DOHH2 (cell line): ENCODE measurements at regions not wholly inside any gene's neighbourhood (a gene's known extent, or its start where the extent isn't known, plus 50 kb on each side); places are given as distances from the start of the nearest gene placed in this dataset.

ENCODE experiments used
- H3F3A ChIP-seq: fragments of 200-600 bp; sonication (generic), shearing (Covaris generic); 2 replicates; pipeline ENCODE4 v1.6.0; 2016; ENCODE audit warnings: antibody characterized with exemption, mild to moderate bottlenecking; ENCODE audit not compliant: control insufficient read depth, insufficient read depth
- H3K27ac ChIP-seq: fragments of 200-600 bp; sonication (generic); 2 replicates; pipeline ENCODE4 v1.5.1; 2014; ENCODE audit warnings: low read depth, mild to moderate bottlenecking, low read length, moderate library complexity
- H3K27me3 ChIP-seq: fragments of 200-600 bp; sonication (generic); 2 replicates; pipeline ENCODE4 v1.6.1; 2014; ENCODE audit warnings: mild to moderate bottlenecking, low read length, mixed read lengths; ENCODE audit not compliant: control insufficient read depth
- H3K36me3 ChIP-seq: fragments of 200-600 bp; sonication (generic); 2 replicates; pipeline ENCODE4 v1.6.1; 2014; ENCODE audit warnings: mild to moderate bottlenecking, low read length, moderate library complexity, mixed read lengths; ENCODE audit not compliant: control insufficient read depth
- H3K4me1 ChIP-seq: fragments of 200-600 bp; sonication (generic); 2 replicates; pipeline ENCODE4 v1.6.1; 2014; ENCODE audit warnings: mild to moderate bottlenecking, low read length, mixed read lengths; ENCODE audit not compliant: control insufficient read depth
- H3K4me2 ChIP-seq: fragments of 200-600 bp; sonication (generic); 2 replicates; pipeline ENCODE4 v1.6.0; 2014; ENCODE audit warnings: mild to moderate bottlenecking, low read length, moderate library complexity
- H3K4me3 ChIP-seq: fragments of 200-600 bp; sonication (generic); 2 replicates; pipeline ENCODE4 v1.5.1; 2014; ENCODE audit warnings: mild to moderate bottlenecking, low read length, mixed read lengths
- H3K79me2 ChIP-seq: fragments of 200-600 bp; sonication (generic); 2 replicates; pipeline ENCODE4 v1.6.1; 2014; ENCODE audit warnings: mild to moderate bottlenecking, low read length, mixed read lengths; ENCODE audit not compliant: control insufficient read depth
- H3K9me2 ChIP-seq: fragments of 200-600 bp; sonication (generic); replicated peaks from 2 replicates; pipeline ENCODE4 v1.6.1; 2014; ENCODE audit warnings: mild to moderate bottlenecking, low read length, mixed read lengths; ENCODE audit not compliant: control insufficient read depth
- H3K9me3 ChIP-seq: fragments of 200-600 bp; sonication (generic); 2 replicates; pipeline ENCODE4 v1.6.1; 2014; ENCODE audit warnings: antibody characterized with exemption, low read length, mixed read lengths; ENCODE audit not compliant: control insufficient read depth, insufficient read depth
- H4K20me1 ChIP-seq: fragments of 200-600 bp; sonication (generic); 2 replicates; pipeline ENCODE4 v1.6.0; 2014; ENCODE audit warnings: low read depth, mild to moderate bottlenecking, antibody characterized with exemption, low read length, moderate library complexity; ENCODE audit not compliant: control insufficient read depth, insufficient read depth
- EZH2phosphoT487 ChIP-seq: fragments of 200-600 bp; sonication (generic); IDR thresholded peaks from 2 replicates; pipeline ENCODE4 v1.6.1; 2017; ENCODE audit warnings: borderline replicate concordance, mild to moderate bottlenecking, antibody characterized with exemption, low read length, moderate library complexity, mixed read lengths
- TF ChIP-seq, protein P1 (sequence below): fragments of 200-600 bp; sonication (generic); IDR thresholded peaks from one replicate; pipeline ENCODE4 v1.5.1; 2014; ENCODE audit warnings: antibody characterized with exemption, mild to moderate bottlenecking, low read depth, low read length; ENCODE audit not compliant: poor library complexity, severe bottlenecking

- Histone ChIP-seq H3K27ac (peak overlapping the region; percentile 99), H3K27me3 (no peaks in the 10 kb centered on the region), H3K4me1 (peaks cover 34% of the 10 kb centered on the region), H3K79me2 (peaks cover 5% of the 10 kb centered on the region; the same call in 1 of the 2 replicates), H4K20me1 (no peaks in the 10 kb centered on the region), H3F3A (peaks cover 24% of the 10 kb centered on the region), H3K36me3 (peaks cover 15% of the 10 kb centered on the region), H3K9me2 (no peaks in the 10 kb centered on the region), H3K9me3 (peaks cover 8% of the 10 kb centered on the region; the same call in 1 of the 2 replicates), H3K4me2 (peak overlapping the region; percentile 94), H3K4me3 (peak overlapping the region; percentile 86)
- TF ChIP-seq, protein P1, sequence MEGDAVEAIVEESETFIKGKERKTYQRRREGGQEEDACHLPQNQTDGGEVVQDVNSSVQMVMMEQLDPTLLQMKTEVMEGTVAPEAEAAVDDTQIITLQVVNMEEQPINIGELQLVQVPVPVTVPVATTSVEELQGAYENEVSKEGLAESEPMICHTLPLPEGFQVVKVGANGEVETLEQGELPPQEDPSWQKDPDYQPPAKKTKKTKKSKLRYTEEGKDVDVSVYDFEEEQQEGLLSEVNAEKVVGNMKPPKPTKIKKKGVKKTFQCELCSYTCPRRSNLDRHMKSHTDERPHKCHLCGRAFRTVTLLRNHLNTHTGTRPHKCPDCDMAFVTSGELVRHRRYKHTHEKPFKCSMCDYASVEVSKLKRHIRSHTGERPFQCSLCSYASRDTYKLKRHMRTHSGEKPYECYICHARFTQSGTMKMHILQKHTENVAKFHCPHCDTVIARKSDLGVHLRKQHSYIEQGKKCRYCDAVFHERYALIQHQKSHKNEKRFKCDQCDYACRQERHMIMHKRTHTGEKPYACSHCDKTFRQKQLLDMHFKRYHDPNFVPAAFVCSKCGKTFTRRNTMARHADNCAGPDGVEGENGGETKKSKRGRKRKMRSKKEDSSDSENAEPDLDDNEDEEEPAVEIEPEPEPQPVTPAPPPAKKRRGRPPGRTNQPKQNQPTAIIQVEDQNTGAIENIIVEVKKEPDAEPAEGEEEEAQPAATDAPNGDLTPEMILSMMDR = peak; percentile 79
- no peak for TF ChIP-seq EZH2phosphoT487
Measured at GRCh38 chr13:33542309-33543088, 256.9 kb upstream of the STARD13 start.

DNA sequence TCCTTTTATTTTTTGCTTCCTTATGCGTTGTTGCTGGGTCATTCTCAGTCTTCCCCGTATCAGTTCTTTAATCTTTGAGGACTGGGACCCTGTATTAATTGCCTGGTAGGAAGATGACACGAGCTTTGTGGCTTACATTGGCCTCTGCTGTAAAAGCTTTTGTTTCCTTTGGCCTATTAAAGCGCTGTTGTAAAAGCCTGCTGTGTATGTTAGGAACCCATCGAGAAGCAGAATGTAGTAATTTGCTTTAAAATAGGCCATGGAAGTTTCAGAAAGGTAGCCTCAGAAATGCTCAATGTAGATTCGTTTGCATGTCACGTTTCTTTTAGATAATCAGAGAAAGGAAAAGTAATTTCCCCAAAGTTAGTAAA is 257.5 kb upstream of the STARD13 start:
- peak overlapping the region; percentile 86 for H3K4me3 ChIP-seq
- peaks cover 24% of the 10 kb centered on the region for H3F3A ChIP-seq
- no peak for TF ChIP-seq EZH2phosphoT487
- TF ChIP-seq, protein P1 = no peak
- peaks cover 5% of the 10 kb centered on the region; the same call in 1 of the 2 replicates for H3K79me2 ChIP-seq
- H3K36me3 ChIP-seq = peaks cover 15% of the 10 kb centered on the region
- peaks cover 38% of the 10 kb centered on the region for H3K4me1 ChIP-seq
- no peaks in the 10 kb centered on the region for H3K27me3 ChIP-seq
- peak overlapping the region; percentile 94 for H3K4me2 ChIP-seq
- H3K9me2 ChIP-seq = no peaks in the 10 kb centered on the region
- H4K20me1 ChIP-seq = no peaks in the 10 kb centered on the region
- peaks cover 8% of the 10 kb centered on the region; the same call in 1 of the 2 replicates for H3K9me3 ChIP-seq
- H3K27ac ChIP-seq = peak overlapping the region; percentile 99

DNA sequence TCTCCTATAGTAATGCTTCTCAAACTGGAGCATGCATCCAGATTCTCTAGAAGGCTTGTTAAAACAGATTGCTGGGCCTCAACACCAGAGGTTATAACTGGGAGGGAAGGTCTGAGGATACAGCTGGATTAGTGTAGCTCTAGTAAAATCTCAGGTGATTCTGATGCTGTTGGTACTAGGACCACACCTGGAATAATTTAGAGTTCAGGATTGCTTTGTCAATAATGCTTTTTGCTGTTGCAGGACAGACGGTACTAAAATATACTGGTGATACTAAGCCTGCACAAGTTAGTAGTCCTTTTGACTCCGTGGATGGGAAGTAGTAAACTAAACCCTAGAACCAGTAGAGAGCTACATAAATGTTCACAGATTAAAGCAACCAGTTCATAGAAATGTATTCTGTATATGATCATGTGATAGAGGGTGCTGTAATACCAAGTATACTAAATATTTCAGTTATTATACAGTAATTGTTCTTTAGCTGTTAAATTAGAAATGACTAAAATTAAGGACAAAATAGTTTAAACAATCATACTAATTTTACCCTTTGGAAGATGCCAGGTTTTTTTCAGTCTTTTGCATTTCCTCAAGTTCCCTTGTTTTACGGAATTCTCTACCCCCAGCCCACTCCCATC is 258.2 kb upstream of the STARD13 start:
- TF ChIP-seq, protein P1 = no peak
- no peak for TF ChIP-seq EZH2phosphoT487
- Histone ChIP-seq H3F3A (peaks cover 24% of the 10 kb centered on the region), H3K36me3 (peaks cover 15% of the 10 kb centered on the region), H3K79me2 (peaks cover 5% of the 10 kb centered on the region; the same call in 1 of the 2 replicates), H3K9me2 (no peaks in the 10 kb centered on the region), H3K4me1 (peaks cover 43% of the 10 kb centered on the region), H3K4me2 (peak overlapping the region; percentile 94), H4K20me1 (no peaks in the 10 kb centered on the region), H3K27me3 (no peaks in the 10 kb centered on the region), H3K4me3 (peak overlapping the region; percentile 86), H3K27ac (peak overlapping the region; percentile 99), H3K9me3 (peaks cover 8% of the 10 kb centered on the region; the same call in 1 of the 2 replicates)
